CD8-positive, alpha-beta memory T cell (primary cell): ENCODE measurements at regions not wholly inside any gene's neighbourhood (a gene's known extent, or its start where the extent isn't known, plus 50 kb on each side); places are given as distances from the start of the nearest gene placed in this dataset.
A peak's percentile ranks its signal among the peaks of the same experiment; 100 is the strongest.
"Not testable (repeated sequence)": the region's sequence is repeated elsewhere in the genome, so short reads cannot be mapped to it uniquely, and the experiment has no call there.

Source experiments
- CTCF ChIA-PET: fragments of 350-600 bp; sonication (Branson Sonifier 250); formaldehyde crosslinking; loops from one replicate; lab custom pipeline; 2021; ENCODE audit warnings: antibody characterized with exemption; lab: Charles Lee
- POLR2A ChIA-PET: fragments of 350-600 bp; sonication (Branson Sonifier 250); formaldehyde crosslinking; loops from one replicate; lab custom pipeline; 2021; ENCODE audit warnings: antibody characterized with exemption; lab: Charles Lee
- DNase-seq, 5 donors: peaks; one replicate each; pipeline versions ENCODE4 v3.0.0 to v3.0.0-alpha.2; 2020 to 2022; ENCODE audit warnings: mixed read lengths in 1 of 5
- H3K27ac ChIP-seq: one replicate; pipeline ENCODE4 v1.7.0; 2013; ENCODE audit warnings: low read depth, mild to moderate bottlenecking, low read length, moderate library complexity
- H3K27me3 ChIP-seq: 2 replicates; pipeline ENCODE4 v1.7.0; 2013; ENCODE audit warnings: low read length, mild to moderate bottlenecking; ENCODE audit not compliant: insufficient read depth, poor library complexity, severe bottlenecking
- H3K36me3 ChIP-seq: 2 replicates; pipeline ENCODE4 v1.7.0; 2013; ENCODE audit warnings: mild to moderate bottlenecking, low read length, moderate library complexity; ENCODE audit not compliant: insufficient read depth
- H3K4me1 ChIP-seq: 2 replicates; pipeline ENCODE4 v1.7.0; 2013; ENCODE audit warnings: mild to moderate bottlenecking, low read length, moderate library complexity; ENCODE audit not compliant: insufficient read depth
- H3K4me3 ChIP-seq: 2 replicates; pipeline ENCODE4 v1.7.0; 2013; ENCODE audit warnings: mild to moderate bottlenecking, low read length
- H3K9me3 ChIP-seq: 2 replicates; pipeline ENCODE4 v1.7.0; 2013; ENCODE audit warnings: mild to moderate bottlenecking, low read length
- H3K27ac Mint-ChIP-seq, 8 donors: one replicate each; pipeline ENCODE4 v1.8.0; 2020 to 2021; ENCODE audit warnings: mixed read lengths in 8 of 8, mild to moderate bottlenecking in 6 of 8, inconsistent platforms in 3 of 8, moderate library complexity in 3 of 8
- H3K27me3 Mint-ChIP-seq, 2 donors: one replicate each; pipeline ENCODE4 v1.8.0; 2020 to 2021; ENCODE audit warnings: mixed read lengths in 2 of 2, mild to moderate bottlenecking in 1 of 2, moderate library complexity in 1 of 2
- H3K36me3 Mint-ChIP-seq, 3 donors: one replicate each; pipeline ENCODE4 v1.8.0; 2020 to 2021; ENCODE audit warnings: mixed read lengths in 3 of 3, inconsistent platforms in 1 of 3, mild to moderate bottlenecking in 1 of 3
- H3K4me1 Mint-ChIP-seq, 3 donors: one replicate each; pipeline ENCODE4 v1.8.0; 2020 to 2021; ENCODE audit warnings: mixed read lengths in 3 of 3, inconsistent platforms in 1 of 3, mild to moderate bottlenecking in 1 of 3
- H3K4me3 Mint-ChIP-seq, 7 donors: one replicate each; pipeline ENCODE4 v1.8.0; 2020 to 2021; ENCODE audit warnings: mixed read lengths in 7 of 7, mild to moderate bottlenecking in 6 of 7, moderate library complexity in 4 of 7, inconsistent platforms in 2 of 7
- H3K9me3 Mint-ChIP-seq, 5 donors: one replicate each; pipeline ENCODE4 v1.8.0; 2020 to 2022; ENCODE audit warnings: mixed read lengths in 5 of 5, mild to moderate bottlenecking in 3 of 5, moderate library complexity in 2 of 5, inconsistent platforms in 1 of 5

DNA sequence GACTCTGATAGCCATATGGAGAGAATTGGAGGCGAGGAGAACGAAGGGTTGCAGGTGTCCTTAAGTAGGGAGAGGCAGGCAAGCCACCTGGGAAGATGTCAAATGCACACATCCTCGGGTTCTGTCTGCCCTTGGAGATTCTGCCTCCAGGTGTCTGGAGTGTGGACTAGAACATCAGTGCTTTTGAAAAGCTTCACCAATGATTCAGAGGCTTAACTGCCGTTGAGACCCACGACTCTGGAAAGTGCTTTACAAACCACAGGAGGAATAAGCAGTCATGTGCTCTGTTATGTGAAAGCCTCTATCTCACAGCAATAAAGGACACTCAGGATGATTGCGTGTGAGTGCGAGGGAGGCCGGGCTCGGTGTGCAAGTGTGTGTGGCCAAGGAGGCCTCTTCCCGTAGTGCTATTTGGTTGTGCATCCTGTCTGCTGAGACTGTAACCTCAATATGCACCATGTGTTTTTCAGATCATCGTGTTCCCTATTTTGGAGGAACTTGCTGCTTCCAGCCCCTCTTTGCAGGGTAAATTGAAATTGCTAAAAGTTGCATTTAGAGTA, 100.9 kb downstream of the TBC1D26 start:
- H3K27me3 ChIP-seq, H3K4me1 ChIP-seq, H3K27ac ChIP-seq, H3K27me3 Mint-ChIP-seq, H3K9me3 ChIP-seq, H3K36me3 ChIP-seq, H3K4me3 ChIP-seq, CTCF ChIA-PET, H3K4me3 Mint-ChIP-seq, H3K27ac Mint-ChIP-seq, H3K9me3 Mint-ChIP-seq, H3K36me3 Mint-ChIP-seq, POLR2A ChIA-PET: not testable (repeated sequence)
- DNase-seq, result peak in 1 of 5 donors; percentile 5
- H3K4me1 Mint-ChIP-seq, result peaks cover 2 to 17% (median 4%) of the 10 kb centered on the region in 3 donors

DNA sequence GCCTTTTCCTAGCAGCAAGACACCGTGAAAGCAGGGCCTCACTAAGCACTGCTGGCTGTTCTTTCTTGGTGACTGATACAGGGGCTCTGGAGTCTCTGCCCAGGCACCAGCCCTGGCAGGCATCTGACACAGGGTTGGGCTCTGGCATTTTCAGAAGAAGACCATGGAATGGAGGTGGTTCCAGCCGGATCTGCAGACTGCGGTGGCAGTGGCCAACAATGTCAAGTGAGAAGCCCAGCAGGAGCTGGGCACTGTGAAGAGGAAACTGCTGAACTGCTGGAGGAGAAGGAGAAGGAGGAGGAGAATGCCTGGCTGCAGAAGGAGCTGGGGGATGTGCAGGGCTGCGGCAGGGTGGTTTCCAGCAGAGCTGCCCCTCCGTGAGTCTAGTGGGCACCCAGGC, 101.8 kb downstream of the TBC1D26 start:
- CTCF ChIA-PET, H3K27me3 Mint-ChIP-seq, H3K4me3 Mint-ChIP-seq, H3K4me3 ChIP-seq, DNase-seq, H3K27me3 ChIP-seq, H3K36me3 Mint-ChIP-seq, H3K9me3 Mint-ChIP-seq, H3K27ac ChIP-seq, H3K36me3 ChIP-seq, H3K9me3 ChIP-seq, H3K4me1 ChIP-seq: not testable (repeated sequence)
- POLR2A ChIA-PET, result interaction anchor here (0.6 kb wide), 1 partner anchor 43 kb away, joined by 5 read pairs; no protein-coding TSS in a partner anchor
- Mint-ChIP-seq H3K27ac (peak overlapping the region in 1 of 8 donors; percentile 13), H3K4me1 (peaks cover under 1 to 14% (median 2%) of the 10 kb centered on the region in 3 donors)

DNA sequence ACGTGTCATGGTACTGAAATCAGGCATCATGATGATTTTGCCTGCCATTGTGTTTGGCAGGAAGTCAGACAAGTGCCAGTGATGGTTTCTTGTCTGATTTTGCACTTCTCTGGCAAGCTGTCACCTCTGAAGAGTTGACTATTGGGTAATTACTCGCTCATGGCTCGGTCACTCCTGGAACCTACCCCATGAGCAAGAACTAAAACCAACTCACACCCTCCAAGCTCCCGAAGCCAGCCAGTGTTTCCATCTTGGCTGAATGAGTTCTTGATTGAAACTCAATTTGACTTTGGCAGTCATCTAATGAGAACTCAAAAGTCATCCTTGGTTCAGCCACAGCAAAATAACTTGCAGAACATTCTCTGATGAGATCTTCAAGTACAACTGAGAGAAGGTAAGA, 103.4 kb downstream of the TBC1D26 start:
- H3K4me1 ChIP-seq, H3K36me3 Mint-ChIP-seq, H3K9me3 Mint-ChIP-seq, H3K36me3 ChIP-seq, H3K9me3 ChIP-seq, DNase-seq, H3K27ac Mint-ChIP-seq, H3K27ac ChIP-seq, H3K4me3 Mint-ChIP-seq, H3K27me3 Mint-ChIP-seq, H3K4me3 ChIP-seq, H3K27me3 ChIP-seq, CTCF ChIA-PET, POLR2A ChIA-PET: not testable (repeated sequence)
- peaks cover 0 to 14% (median 2%) of the 10 kb centered on the region in 3 donors for H3K4me1 Mint-ChIP-seq

DNA sequence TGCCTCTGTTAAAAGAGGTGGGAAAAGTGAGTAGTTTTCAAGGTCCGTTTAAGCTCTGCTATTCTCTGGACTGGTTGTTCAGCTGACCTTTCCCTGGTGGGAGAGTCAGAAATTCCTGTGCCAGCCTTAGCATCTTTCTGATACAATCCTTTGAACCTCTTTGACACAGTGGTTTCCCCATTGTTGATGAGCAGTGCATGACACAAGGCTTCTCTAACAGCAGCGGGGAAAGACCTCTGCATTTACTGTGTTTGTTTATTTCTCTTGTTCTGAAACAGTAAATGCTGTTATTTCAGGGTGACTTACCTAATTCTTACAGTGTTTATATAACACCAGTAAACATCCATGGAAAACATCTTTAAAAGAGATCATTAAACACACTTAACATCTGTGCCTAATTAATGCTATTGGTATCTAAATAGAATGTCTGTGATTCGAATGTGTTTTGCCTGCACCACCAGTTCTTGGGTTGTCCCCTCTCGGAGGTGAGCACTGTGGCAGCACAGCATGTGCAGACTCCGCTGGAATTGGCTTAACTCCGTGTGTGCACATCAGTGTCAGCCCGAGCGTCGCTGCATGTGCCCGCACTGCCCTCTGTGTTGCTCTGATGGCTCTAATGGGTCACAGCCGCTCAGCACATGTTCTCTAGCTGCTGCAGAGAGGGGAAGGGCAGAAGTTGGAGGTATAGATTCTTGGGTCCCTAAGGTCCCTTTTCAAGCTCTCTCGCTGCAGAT, 104.3 kb downstream of the TBC1D26 start:
- CTCF ChIA-PET, H3K9me3 Mint-ChIP-seq, H3K36me3 ChIP-seq, H3K27me3 ChIP-seq, H3K27ac ChIP-seq, H3K36me3 Mint-ChIP-seq, H3K4me3 Mint-ChIP-seq, H3K27me3 Mint-ChIP-seq, H3K27ac Mint-ChIP-seq, POLR2A ChIA-PET, H3K4me1 ChIP-seq, H3K4me3 ChIP-seq, DNase-seq, H3K9me3 ChIP-seq: not testable (repeated sequence)
- peaks cover 0 to 14% (median 2%) of the 10 kb centered on the region in 3 donors for H3K4me1 Mint-ChIP-seq

DNA sequence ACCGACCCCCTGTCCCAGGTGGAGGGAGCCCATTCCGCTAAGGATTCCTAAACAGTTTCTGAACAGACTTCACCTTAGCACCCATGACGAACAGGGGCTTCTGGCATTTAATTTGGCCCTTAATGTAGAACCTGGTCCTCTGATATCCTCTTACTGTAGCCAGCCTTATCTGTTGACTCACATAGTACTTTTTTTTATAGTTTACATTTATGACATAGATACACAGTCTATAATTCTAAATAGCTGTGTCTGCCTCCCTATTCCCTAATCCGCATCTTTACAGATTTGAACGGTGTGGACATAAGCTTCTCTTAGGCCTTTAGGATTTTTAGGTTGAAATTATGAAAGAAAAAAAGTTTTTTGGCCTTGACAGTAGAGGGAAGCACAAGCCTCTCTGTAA, 104.9 kb downstream of the TBC1D26 start:
- H3K27me3 Mint-ChIP-seq, H3K36me3 Mint-ChIP-seq, POLR2A ChIA-PET: not testable (repeated sequence)

DNA sequence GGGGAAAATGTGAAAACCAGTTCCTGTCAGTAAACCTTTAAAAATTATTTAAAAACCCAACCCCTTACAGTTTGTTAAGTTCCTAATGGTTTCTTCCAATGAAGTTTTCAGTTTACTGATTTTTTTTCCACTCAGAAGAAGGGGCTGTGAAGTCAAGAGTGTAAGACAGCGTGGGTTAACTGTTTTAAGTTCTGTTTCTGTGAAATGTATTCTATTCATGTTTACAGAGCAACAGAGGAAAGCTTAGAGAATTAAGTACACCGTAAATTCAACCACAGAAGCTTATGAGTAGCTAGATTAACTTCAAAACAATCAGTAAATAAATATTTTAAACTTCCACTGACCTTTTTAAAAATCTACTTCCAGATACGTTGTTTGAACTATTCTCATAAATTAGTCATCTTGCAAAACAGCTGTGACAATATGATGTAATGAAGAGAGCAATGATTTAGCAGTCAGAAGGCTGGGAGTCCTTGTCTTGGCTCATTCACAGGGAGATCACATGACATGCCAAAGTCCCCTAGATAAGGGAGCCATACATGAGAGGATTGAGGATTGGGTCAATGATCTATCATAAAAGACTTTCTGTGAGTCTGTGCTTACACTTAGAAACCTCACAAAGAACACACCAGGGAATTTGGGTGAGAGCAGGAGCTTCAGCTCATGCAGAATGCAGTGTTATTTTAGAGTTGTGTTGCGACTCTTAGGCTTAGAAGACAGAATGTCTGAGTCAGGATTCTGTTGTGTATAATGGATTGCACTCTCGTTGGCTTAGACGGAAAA, 97.3 kb upstream of the ADORA2B start:
- H3K4me3 Mint-ChIP-seq, DNase-seq, H3K36me3 ChIP-seq, POLR2A ChIA-PET, H3K27me3 ChIP-seq, H3K27ac Mint-ChIP-seq, H3K4me1 ChIP-seq, H3K9me3 Mint-ChIP-seq, H3K27ac ChIP-seq, H3K27me3 Mint-ChIP-seq, H3K9me3 ChIP-seq, H3K4me3 ChIP-seq, H3K4me1 Mint-ChIP-seq, CTCF ChIA-PET, H3K36me3 Mint-ChIP-seq: not testable (repeated sequence)

More for the DNA sequence above, 104.9 kb downstream of the TBC1D26 start:
- H3K4me3 Mint-ChIP-seq, H3K4me3 ChIP-seq, H3K4me1 ChIP-seq, CTCF ChIA-PET, H3K36me3 ChIP-seq, DNase-seq, H3K9me3 ChIP-seq, H3K27ac Mint-ChIP-seq, H3K27me3 ChIP-seq, H3K9me3 Mint-ChIP-seq, H3K27ac ChIP-seq: not testable (repeated sequence)
- H3K4me1 Mint-ChIP-seq, result peaks cover 0 to 14% (median 2%) of the 10 kb centered on the region in 3 donors

DNA sequence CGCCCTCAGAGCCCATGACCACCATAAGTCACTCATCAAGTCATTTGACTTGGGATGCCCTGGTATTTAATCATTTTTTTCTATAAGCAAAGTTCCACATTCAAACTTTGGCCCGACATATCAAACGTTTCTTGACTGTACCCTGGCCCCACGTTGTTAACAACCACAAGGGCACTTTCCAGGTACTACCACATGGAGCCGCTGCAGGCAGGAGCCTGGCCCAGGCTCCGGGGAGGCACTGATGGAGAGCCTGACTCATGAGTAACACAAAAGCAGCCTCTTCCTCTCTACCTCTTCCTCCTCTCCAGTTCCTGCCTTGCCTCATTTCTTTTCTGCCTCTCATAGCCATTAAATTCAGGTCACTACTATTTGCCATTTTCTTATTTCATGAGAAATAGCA, 95.9 kb upstream of the ADORA2B start:
- H3K36me3 ChIP-seq, H3K36me3 Mint-ChIP-seq, H3K27ac Mint-ChIP-seq, H3K9me3 ChIP-seq, CTCF ChIA-PET, H3K27me3 Mint-ChIP-seq, H3K4me1 ChIP-seq, POLR2A ChIA-PET, H3K27me3 ChIP-seq, H3K9me3 Mint-ChIP-seq, H3K4me3 Mint-ChIP-seq, H3K4me3 ChIP-seq, H3K27ac ChIP-seq, H3K4me1 Mint-ChIP-seq: not testable (repeated sequence)
- DNase-seq, result peak in 3 of 5 donors; percentile 4 to 61 (median 15)

DNA sequence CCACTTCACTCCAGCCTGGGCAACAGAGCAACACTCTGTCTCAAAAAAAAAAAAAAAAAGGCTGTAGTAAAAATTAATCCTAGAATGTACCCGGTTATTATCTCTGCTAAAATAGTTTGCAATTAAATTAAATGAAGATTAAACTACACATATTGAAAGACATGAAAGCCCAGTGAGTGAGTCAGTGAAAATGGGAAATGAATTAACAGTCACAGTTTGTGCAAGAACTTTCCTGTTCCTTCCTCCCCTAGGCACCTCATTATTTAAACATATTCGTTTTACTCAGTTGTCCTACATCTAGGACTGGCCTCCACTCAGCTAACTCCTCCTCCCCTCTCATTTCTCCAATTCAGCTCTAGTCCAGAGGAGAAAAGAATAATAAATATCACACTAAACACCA, 94.9 kb upstream of the ADORA2B start:
- H3K4me1 Mint-ChIP-seq, H3K4me3 ChIP-seq, CTCF ChIA-PET, H3K36me3 Mint-ChIP-seq, H3K27me3 ChIP-seq, H3K27ac ChIP-seq, H3K27ac Mint-ChIP-seq, H3K9me3 Mint-ChIP-seq, H3K4me3 Mint-ChIP-seq, POLR2A ChIA-PET, H3K36me3 ChIP-seq, H3K4me1 ChIP-seq, H3K27me3 Mint-ChIP-seq, H3K9me3 ChIP-seq, DNase-seq: not testable (repeated sequence)
